ENCODE measurements at regions not wholly inside any gene's neighbourhood (a gene's known extent, or its start where the extent isn't known, plus 50 kb on each side); places are given as distances from the start of the nearest gene placed in this dataset.

- H3K9ac ChIP-seq (ENCODE audit: low read depth in 1 of 2, low read length in 2 of 2) = no peak overlapping the region
- H3K36me3 ChIP-seq (ENCODE audit: control insufficient read depth in 2 of 2, insufficient read depth in 2 of 2, low read length in 2 of 2) = no peaks in the 10 kb centered on the region
- no peak overlapping the region for H3K27ac ChIP-seq (ENCODE audit: low read depth in 2 of 2, low read length in 2 of 2)
- no peaks in the 10 kb centered on the region for H3K27me3 ChIP-seq (ENCODE audit: control insufficient read depth in 2 of 2, insufficient read depth in 2 of 2, low read length in 2 of 2)
- no peaks in the 10 kb centered on the region for H3K4me1 ChIP-seq (ENCODE audit: control insufficient read depth in 2 of 2, insufficient read depth in 2 of 2, low read length in 2 of 2)
- no peaks in the 10 kb centered on the region for H3K9me3 ChIP-seq (ENCODE audit: control insufficient read depth in 2 of 2, low read length in 2 of 2)
- H3K4me3 ChIP-seq (ENCODE audit: low read length in 2 of 2) = no peak overlapping the region
Measured at GRCh38 chr11:95586661-95587060, 202.9 kb downstream of the FAM76B start.

DNA sequence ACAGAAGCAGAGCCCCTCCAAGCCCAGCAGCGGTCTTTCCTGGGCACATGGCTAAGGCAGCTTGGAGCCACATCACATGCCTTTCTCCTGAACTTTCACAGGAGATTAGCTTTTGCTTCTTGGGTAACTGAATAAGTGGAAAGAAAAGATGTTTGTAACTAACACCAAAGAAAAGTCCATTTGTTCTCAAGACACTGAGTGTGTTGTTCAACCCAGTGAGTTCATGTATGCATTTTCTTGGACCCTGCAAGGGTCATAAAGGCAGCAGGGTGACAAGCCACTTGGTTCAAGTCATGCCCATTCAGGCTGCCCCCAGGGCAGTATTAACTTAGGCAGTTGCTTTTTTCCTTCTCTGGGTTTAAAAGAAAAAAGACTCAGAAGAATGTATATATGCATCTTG lies 203.4 kb downstream of the FAM76B start:
- no peak overlapping the region for H3K9ac ChIP-seq (ENCODE audit: low read depth in 1 of 2, low read length in 2 of 2)
- H3K9me3 ChIP-seq (ENCODE audit: control insufficient read depth in 2 of 2, low read length in 2 of 2) = no peaks in the 10 kb centered on the region
- H3K4me1 ChIP-seq (ENCODE audit: control insufficient read depth in 2 of 2, insufficient read depth in 2 of 2, low read length in 2 of 2) = no peaks in the 10 kb centered on the region
- H3K36me3 ChIP-seq (ENCODE audit: control insufficient read depth in 2 of 2, insufficient read depth in 2 of 2, low read length in 2 of 2) = no peaks in the 10 kb centered on the region
- H3K27ac ChIP-seq (ENCODE audit: low read depth in 2 of 2, low read length in 2 of 2) = no peak overlapping the region
- no peaks in the 10 kb centered on the region for H3K27me3 ChIP-seq (ENCODE audit: control insufficient read depth in 2 of 2, insufficient read depth in 2 of 2, low read length in 2 of 2)
- no peak overlapping the region for H3K4me3 ChIP-seq (ENCODE audit: low read length in 2 of 2)

GRCh38 chr11:95585752-95586077 lies 203.9 kb downstream of the FAM76B start:
- Histone ChIP-seq H3K9me3 (ENCODE audit: control insufficient read depth in 2 of 2, low read length in 2 of 2) (no peaks in the 10 kb centered on the region), H3K36me3 (ENCODE audit: control insufficient read depth in 2 of 2, insufficient read depth in 2 of 2, low read length in 2 of 2) (no peaks in the 10 kb centered on the region), H3K4me1 (ENCODE audit: control insufficient read depth in 2 of 2, insufficient read depth in 2 of 2, low read length in 2 of 2) (no peaks in the 10 kb centered on the region), H3K27me3 (ENCODE audit: control insufficient read depth in 2 of 2, insufficient read depth in 2 of 2, low read length in 2 of 2) (no peaks in the 10 kb centered on the region), H3K27ac (ENCODE audit: low read depth in 2 of 2, low read length in 2 of 2) (no peak overlapping the region), H3K4me3 (ENCODE audit: low read length in 2 of 2) (no peak overlapping the region), H3K9ac (ENCODE audit: low read depth in 1 of 2, low read length in 2 of 2) (no peak overlapping the region)

GRCh38 chr11:95585069-95585751 lies 204.4 kb downstream of the FAM76B start:
- Histone ChIP-seq H3K27ac (ENCODE audit: low read depth in 2 of 2, low read length in 2 of 2) (no peak overlapping the region), H3K36me3 (ENCODE audit: control insufficient read depth in 2 of 2, insufficient read depth in 2 of 2, low read length in 2 of 2) (no peaks in the 10 kb centered on the region), H3K27me3 (ENCODE audit: control insufficient read depth in 2 of 2, insufficient read depth in 2 of 2, low read length in 2 of 2) (no peaks in the 10 kb centered on the region), H3K9me3 (ENCODE audit: control insufficient read depth in 2 of 2, low read length in 2 of 2) (no peaks in the 10 kb centered on the region), H3K4me3 (ENCODE audit: low read length in 2 of 2) (no peak overlapping the region), H3K4me1 (ENCODE audit: control insufficient read depth in 2 of 2, insufficient read depth in 2 of 2, low read length in 2 of 2) (no peaks in the 10 kb centered on the region), H3K9ac (ENCODE audit: low read depth in 1 of 2, low read length in 2 of 2) (no peak overlapping the region)

DNA sequence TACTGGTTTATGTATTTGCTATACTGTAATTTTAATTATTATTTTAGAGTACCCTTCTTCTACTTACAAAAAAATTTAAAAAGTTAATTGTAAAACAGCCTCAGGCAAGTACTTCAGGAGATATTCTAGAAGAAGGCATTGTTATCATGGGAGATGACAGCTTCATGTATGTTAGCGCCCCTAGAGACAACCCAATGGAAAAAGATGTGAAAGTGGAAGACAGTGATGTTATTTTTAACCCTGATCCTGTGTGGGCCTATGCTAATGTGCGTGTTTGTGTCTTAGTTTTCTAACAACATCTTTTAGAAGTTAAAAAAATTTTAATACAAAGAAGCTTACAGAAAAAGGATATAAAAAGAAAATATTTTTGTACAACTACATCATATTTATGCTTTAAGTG lies 205.0 kb downstream of the FAM76B start:
- Histone ChIP-seq H3K9ac (ENCODE audit: low read depth in 1 of 2, low read length in 2 of 2) (no peak overlapping the region), H3K4me1 (ENCODE audit: control insufficient read depth in 2 of 2, insufficient read depth in 2 of 2, low read length in 2 of 2) (no peaks in the 10 kb centered on the region), H3K4me3 (ENCODE audit: low read length in 2 of 2) (no peak overlapping the region), H3K27me3 (ENCODE audit: control insufficient read depth in 2 of 2, insufficient read depth in 2 of 2, low read length in 2 of 2) (no peaks in the 10 kb centered on the region), H3K27ac (ENCODE audit: low read depth in 2 of 2, low read length in 2 of 2) (no peak overlapping the region), H3K9me3 (ENCODE audit: control insufficient read depth in 2 of 2, low read length in 2 of 2) (no peaks in the 10 kb centered on the region), H3K36me3 (ENCODE audit: control insufficient read depth in 2 of 2, insufficient read depth in 2 of 2, low read length in 2 of 2) (no peaks in the 10 kb centered on the region)

- Histone ChIP-seq H3K27ac (ENCODE audit: low read depth in 2 of 2, low read length in 2 of 2) (no peak overlapping the region), H3K4me3 (ENCODE audit: low read length in 2 of 2) (no peak overlapping the region)
Measured at GRCh38 chr11:95584180-95584579, 205.4 kb downstream of the FAM76B start.

DNA sequence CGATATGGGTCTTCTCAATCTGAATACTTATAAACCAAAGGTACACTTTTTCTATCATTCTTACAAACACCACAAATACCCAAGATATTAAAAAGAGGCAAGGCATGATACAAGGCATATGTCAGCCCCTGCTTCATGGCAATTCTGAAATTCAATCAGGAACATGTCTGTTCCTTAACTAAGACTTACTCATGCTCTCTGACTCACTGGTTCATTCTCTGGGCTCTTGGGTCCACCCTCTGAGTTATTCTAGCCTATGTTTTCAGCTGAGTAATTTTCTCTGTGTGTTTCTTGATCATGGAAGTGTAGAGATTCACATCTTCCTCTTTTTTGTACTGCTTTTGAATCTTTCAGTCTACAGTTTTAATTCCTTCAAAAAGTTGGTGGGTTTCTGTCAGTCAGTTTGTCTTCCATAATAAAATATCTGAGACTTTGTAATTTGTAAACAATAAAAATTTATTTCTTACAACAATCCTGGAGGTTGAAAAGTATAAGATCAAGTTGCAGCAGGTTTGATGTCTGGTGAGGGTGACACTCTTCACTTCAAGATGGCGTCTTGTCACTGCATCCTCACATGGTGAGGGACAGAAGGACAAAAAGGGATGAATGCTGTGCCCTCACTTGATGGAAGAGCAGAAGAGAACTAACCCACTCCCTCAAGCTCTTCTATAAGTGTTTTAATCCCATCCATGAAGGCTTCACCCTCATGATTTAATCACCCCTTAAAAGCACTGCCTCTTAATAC lies 211.7 kb downstream of the FAM76B start:
- Histone ChIP-seq H3K4me3 (ENCODE audit: low read length in 2 of 2) (no peak overlapping the region), H3K27me3 (ENCODE audit: control insufficient read depth in 2 of 2, insufficient read depth in 2 of 2, low read length in 2 of 2) (no peaks in the 10 kb centered on the region), H3K9ac (ENCODE audit: low read depth in 1 of 2, low read length in 2 of 2) (no peak overlapping the region), H3K9me3 (ENCODE audit: control insufficient read depth in 2 of 2, low read length in 2 of 2) (no peaks in the 10 kb centered on the region), H3K27ac (ENCODE audit: low read depth in 2 of 2, low read length in 2 of 2) (no peak overlapping the region), H3K4me1 (ENCODE audit: control insufficient read depth in 2 of 2, insufficient read depth in 2 of 2, low read length in 2 of 2) (no peaks in the 10 kb centered on the region), H3K36me3 (ENCODE audit: control insufficient read depth in 2 of 2, insufficient read depth in 2 of 2, low read length in 2 of 2) (no peaks in the 10 kb centered on the region)

More at GRCh38 chr11:95584180-95584579, 205.4 kb downstream of the FAM76B start:
- Histone ChIP-seq H3K27me3 (ENCODE audit: control insufficient read depth in 2 of 2, insufficient read depth in 2 of 2, low read length in 2 of 2) (no peaks in the 10 kb centered on the region), H3K4me1 (ENCODE audit: control insufficient read depth in 2 of 2, insufficient read depth in 2 of 2, low read length in 2 of 2) (no peaks in the 10 kb centered on the region), H3K36me3 (ENCODE audit: control insufficient read depth in 2 of 2, insufficient read depth in 2 of 2, low read length in 2 of 2) (no peaks in the 10 kb centered on the region), H3K9ac (ENCODE audit: low read depth in 1 of 2, low read length in 2 of 2) (no peak overlapping the region), H3K9me3 (ENCODE audit: control insufficient read depth in 2 of 2, low read length in 2 of 2) (no peaks in the 10 kb centered on the region)

DNA sequence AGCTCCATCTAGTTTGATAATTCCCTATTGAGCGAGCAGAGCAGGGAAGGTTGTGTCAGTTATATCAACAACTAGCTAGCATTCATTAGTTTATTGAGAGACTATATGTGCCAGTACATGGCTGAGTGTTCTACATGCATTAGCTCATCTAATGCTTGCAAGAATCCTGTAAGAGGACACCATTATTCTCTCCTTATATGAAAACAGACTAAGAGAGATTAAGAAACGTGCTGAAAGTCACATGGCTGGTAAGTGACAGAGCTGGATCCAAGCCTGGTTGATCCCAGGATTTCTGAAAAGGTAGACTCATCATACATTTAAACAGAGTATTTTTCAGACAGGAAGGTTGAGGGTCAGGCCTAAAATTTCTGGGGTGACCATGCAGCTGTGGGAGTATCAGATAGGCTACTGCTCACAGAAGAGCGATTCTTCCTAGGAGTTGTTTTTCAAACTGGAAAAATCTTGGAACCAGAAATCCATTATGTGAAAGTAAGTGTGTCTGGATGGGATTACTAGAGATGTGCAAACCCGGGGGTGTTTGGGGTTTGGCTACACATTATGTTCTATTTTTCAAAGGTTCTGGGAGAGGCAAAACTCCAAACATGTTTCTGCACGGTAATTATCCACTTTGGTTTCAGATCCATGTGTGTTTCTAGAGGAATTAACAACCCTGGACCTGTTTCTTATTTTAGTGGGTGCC lies 213.3 kb downstream of the FAM76B start:
- H3K27ac ChIP-seq (ENCODE audit: low read depth in 2 of 2, low read length in 2 of 2) = no peak overlapping the region

DNA sequence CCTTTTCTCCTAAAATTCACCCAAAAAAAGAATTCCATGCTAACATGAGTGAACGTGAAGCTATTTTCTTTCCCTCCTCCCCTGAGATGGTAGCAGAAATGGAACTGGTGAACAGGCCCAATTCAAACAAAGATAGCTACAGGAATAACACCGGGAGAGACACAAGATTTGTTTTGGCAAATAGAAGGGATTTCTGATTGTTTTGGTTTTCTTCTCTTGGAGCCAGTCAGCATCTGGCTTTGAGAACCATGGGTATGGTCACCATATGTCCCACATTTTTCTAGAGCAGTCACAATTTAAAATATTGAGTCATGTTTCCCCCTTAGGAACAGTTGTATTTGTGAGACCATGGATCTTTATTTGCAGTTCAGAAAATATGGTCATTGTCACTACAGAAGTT lies 214.1 kb downstream of the FAM76B start:
- Histone ChIP-seq H3K4me1 (ENCODE audit: control insufficient read depth in 2 of 2, insufficient read depth in 2 of 2, low read length in 2 of 2) (no peaks in the 10 kb centered on the region), H3K9ac (ENCODE audit: low read depth in 1 of 2, low read length in 2 of 2) (no peak overlapping the region), H3K9me3 (ENCODE audit: control insufficient read depth in 2 of 2, low read length in 2 of 2) (no peaks in the 10 kb centered on the region), H3K36me3 (ENCODE audit: control insufficient read depth in 2 of 2, insufficient read depth in 2 of 2, low read length in 2 of 2) (no peaks in the 10 kb centered on the region), H3K27ac (ENCODE audit: low read depth in 2 of 2, low read length in 2 of 2) (no peak overlapping the region), H3K27me3 (ENCODE audit: control insufficient read depth in 2 of 2, insufficient read depth in 2 of 2, low read length in 2 of 2) (no peaks in the 10 kb centered on the region), H3K4me3 (ENCODE audit: low read length in 2 of 2) (no peak overlapping the region)

More for the DNA sequence above, 213.3 kb downstream of the FAM76B start:
- H3K4me1 ChIP-seq (ENCODE audit: control insufficient read depth in 2 of 2, insufficient read depth in 2 of 2, low read length in 2 of 2) = no peaks in the 10 kb centered on the region
- no peaks in the 10 kb centered on the region for H3K27me3 ChIP-seq (ENCODE audit: control insufficient read depth in 2 of 2, insufficient read depth in 2 of 2, low read length in 2 of 2)
- no peak overlapping the region for H3K9ac ChIP-seq (ENCODE audit: low read depth in 1 of 2, low read length in 2 of 2)
- no peak overlapping the region for H3K4me3 ChIP-seq (ENCODE audit: low read length in 2 of 2)
- H3K9me3 ChIP-seq (ENCODE audit: control insufficient read depth in 2 of 2, low read length in 2 of 2) = no peaks in the 10 kb centered on the region
- H3K36me3 ChIP-seq (ENCODE audit: control insufficient read depth in 2 of 2, insufficient read depth in 2 of 2, low read length in 2 of 2) = no peaks in the 10 kb centered on the region

DNA sequence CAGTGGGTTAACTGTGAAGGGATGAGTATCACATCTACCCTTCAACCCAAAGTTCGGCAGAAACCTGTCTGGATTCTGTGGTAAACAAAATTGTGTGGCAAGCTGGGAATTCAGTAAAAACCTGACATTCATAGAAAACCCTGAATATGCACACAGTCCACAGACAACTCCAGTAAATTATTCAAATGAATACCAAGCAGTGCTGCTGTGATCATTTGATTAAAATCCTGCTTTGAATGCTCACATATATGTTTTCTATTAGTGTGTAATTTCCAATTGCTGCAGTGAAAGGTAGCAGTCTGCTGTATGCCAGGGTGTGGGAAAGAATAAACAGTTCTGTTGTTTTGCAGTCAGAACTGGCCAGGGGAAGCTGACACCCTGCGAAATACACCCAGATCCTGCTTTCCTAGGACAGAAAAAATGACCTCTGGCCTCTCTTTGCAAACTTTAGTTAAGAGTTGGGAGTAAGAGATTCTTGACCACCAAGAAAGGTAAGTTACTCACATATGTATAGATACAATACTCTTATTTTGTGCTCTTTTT lies 217.8 kb downstream of the FAM76B start:
- Histone ChIP-seq H3K4me1 (ENCODE audit: control insufficient read depth in 2 of 2, insufficient read depth in 2 of 2, low read length in 2 of 2) (no peaks in the 10 kb centered on the region), H3K9me3 (ENCODE audit: control insufficient read depth in 2 of 2, low read length in 2 of 2) (no peaks in the 10 kb centered on the region), H3K27ac (ENCODE audit: low read depth in 2 of 2, low read length in 2 of 2) (no peak overlapping the region), H3K4me3 (ENCODE audit: low read length in 2 of 2) (no peak overlapping the region), H3K27me3 (ENCODE audit: control insufficient read depth in 2 of 2, insufficient read depth in 2 of 2, low read length in 2 of 2) (no peaks in the 10 kb centered on the region), H3K36me3 (ENCODE audit: control insufficient read depth in 2 of 2, insufficient read depth in 2 of 2, low read length in 2 of 2) (no peaks in the 10 kb centered on the region), H3K9ac (ENCODE audit: low read depth in 1 of 2, low read length in 2 of 2) (no peak overlapping the region)
